OCI-LY7 (cell line): ENCODE measurements at regions not wholly inside any gene's neighbourhood (a gene's known extent, or its start where the extent isn't known, plus 50 kb on each side); places are given as distances from the start of the nearest gene placed in this dataset.

Experiments
- CTCF ChIP-seq: fragments of 200-600 bp; sonication (generic); conservative IDR thresholded peaks from 2 replicates; pipeline ENCODE4 v1.5.1; 2014; ENCODE audit warnings: mild to moderate bottlenecking, antibody characterized with exemption, low read length, moderate library complexity, mixed read lengths
- EZH2phosphoT487 ChIP-seq: fragments of 200-600 bp; sonication (generic); IDR thresholded peaks from 2 replicates; pipeline ENCODE4 v1.6.1; 2018; ENCODE audit warnings: low read depth, borderline replicate concordance, mild to moderate bottlenecking, mixed run types, antibody characterized with exemption, low read length, moderate library complexity, mixed read lengths

GRCh38 chr18:10252952-10253705 is 201.3 kb upstream of the APCDD1 start:
- TF ChIP-seq CTCF, result no peak
- no peak for TF ChIP-seq EZH2phosphoT487
